ENCODE measurements at regions not wholly inside any gene's neighbourhood (a gene's known extent, or its start where the extent isn't known, plus 50 kb on each side); places are given as distances from the start of the nearest gene placed in this dataset.

GRCh38 chr5:160930406-160930805 lies 78.4 kb upstream of the ATP10B start:
- no peaks in the 10 kb centered on the region for H3K4me1 Mint-ChIP-seq
- Histone ChIP-seq H3K4me3 (ENCODE audit: low read length in 2 of 2) (no peak overlapping the region), H3K9me3 (ENCODE audit: control insufficient read depth in 1 of 2, low read length in 2 of 2) (no peaks in the 10 kb centered on the region), H3K27ac (ENCODE audit: low read depth, low read length) (no peak overlapping the region), H3K27me3 (ENCODE audit: insufficient read depth, low read length) (no peaks in the 10 kb centered on the region), H3K36me3 (ENCODE audit: insufficient read depth, low read length) (no peaks in the 10 kb centered on the region), H3K4me1 (ENCODE audit: insufficient read depth, low read length) (no peaks in the 10 kb centered on the region)
- CTCF ChIA-PET (ENCODE audit: partially characterized antibody): no interaction called here
- H3K9me3 Mint-ChIP-seq: peaks cover 0 to 2% (median 0%) of the 10 kb centered on the region in 8 donors
- no peak overlapping the region for H3K4me3 Mint-ChIP-seq
- no peaks in the 10 kb centered on the region for H3K36me3 Mint-ChIP-seq
- H3K27ac Mint-ChIP-seq: no peak overlapping the region
- H3K27me3 Mint-ChIP-seq: no peaks in the 10 kb centered on the region
- intact Hi-C loops (cut with micrococcal nuclease): no loop called here
- POLR2A ChIA-PET (ENCODE audit: partially characterized antibody): no interaction called here
- DNase-seq: no peak

- POLR2A ChIA-PET (ENCODE audit: partially characterized antibody): no interaction called here
- Histone ChIP-seq H3K27me3 (ENCODE audit: insufficient read depth, low read length) (no peaks in the 10 kb centered on the region), H3K4me3 (ENCODE audit: low read length in 2 of 2) (no peak overlapping the region), H3K36me3 (ENCODE audit: insufficient read depth, low read length) (no peaks in the 10 kb centered on the region), H3K4me1 (ENCODE audit: insufficient read depth, low read length) (no peaks in the 10 kb centered on the region), H3K27ac (ENCODE audit: low read depth, low read length) (no peak overlapping the region), H3K9me3 (ENCODE audit: control insufficient read depth in 1 of 2, low read length in 2 of 2) (no peaks in the 10 kb centered on the region)
- H3K4me1 Mint-ChIP-seq: no peaks in the 10 kb centered on the region
- intact Hi-C loops (cut with micrococcal nuclease): no loop called here
- no peaks in the 10 kb centered on the region for H3K36me3 Mint-ChIP-seq
- no peak overlapping the region for H3K27ac Mint-ChIP-seq
- no peak overlapping the region for H3K4me3 Mint-ChIP-seq
- DNase-seq: no peak
- peaks cover 0 to 2% (median 0%) of the 10 kb centered on the region in 8 donors for H3K9me3 Mint-ChIP-seq
- H3K27me3 Mint-ChIP-seq: no peaks in the 10 kb centered on the region
- CTCF ChIA-PET (ENCODE audit: partially characterized antibody): no interaction called here
Measured at GRCh38 chr5:160929906-160930305, 77.9 kb upstream of the ATP10B start.

- H3K9me3 Mint-ChIP-seq: no peaks in the 10 kb centered on the region
- Histone ChIP-seq H3K4me1 (ENCODE audit: insufficient read depth, low read length) (no peaks in the 10 kb centered on the region), H3K36me3 (ENCODE audit: insufficient read depth, low read length) (no peaks in the 10 kb centered on the region), H3K9me3 (ENCODE audit: control insufficient read depth in 1 of 2, low read length in 2 of 2) (no peaks in the 10 kb centered on the region), H3K27ac (ENCODE audit: low read depth, low read length) (no peak overlapping the region), H3K4me3 (ENCODE audit: low read length in 2 of 2) (no peak overlapping the region), H3K27me3 (ENCODE audit: insufficient read depth, low read length) (no peaks in the 10 kb centered on the region)
- H3K27me3 Mint-ChIP-seq: no peaks in the 10 kb centered on the region
- no peak overlapping the region for H3K4me3 Mint-ChIP-seq
- intact Hi-C loops (cut with micrococcal nuclease): no loop called here
- no peaks in the 10 kb centered on the region for H3K4me1 Mint-ChIP-seq
- no peak for DNase-seq
- no peak overlapping the region for H3K27ac Mint-ChIP-seq
- CTCF ChIA-PET (ENCODE audit: partially characterized antibody): no interaction called here
- no peaks in the 10 kb centered on the region for H3K36me3 Mint-ChIP-seq
- POLR2A ChIA-PET (ENCODE audit: partially characterized antibody): no interaction called here
Measured at GRCh38 chr5:160929360-160929759, 77.3 kb upstream of the ATP10B start.

GRCh38 chr5:160926428-160926827 lies 74.4 kb upstream of the ATP10B start:
- Mint-ChIP-seq H3K27ac (no peak overlapping the region), H3K9me3 (no peaks in the 10 kb centered on the region), H3K36me3 (no peaks in the 10 kb centered on the region), H3K27me3 (no peaks in the 10 kb centered on the region), H3K4me3 (no peak overlapping the region), H3K4me1 (no peaks in the 10 kb centered on the region)
- ChIA-PET CTCF (ENCODE audit: partially characterized antibody) (no interaction called here), POLR2A (ENCODE audit: partially characterized antibody) (no interaction called here)
- no peak for DNase-seq
- no peaks in the 10 kb centered on the region for H3K9me3 ChIP-seq (ENCODE audit: control insufficient read depth in 1 of 2, low read length in 2 of 2)
- H3K27me3 ChIP-seq (ENCODE audit: insufficient read depth, low read length): no peaks in the 10 kb centered on the region
- no peaks in the 10 kb centered on the region for H3K4me1 ChIP-seq (ENCODE audit: insufficient read depth, low read length)
- H3K27ac ChIP-seq (ENCODE audit: low read depth, low read length): no peak overlapping the region
- H3K36me3 ChIP-seq (ENCODE audit: insufficient read depth, low read length): no peaks in the 10 kb centered on the region
- no peak overlapping the region for H3K4me3 ChIP-seq (ENCODE audit: low read length in 2 of 2)
- intact Hi-C loops (cut with micrococcal nuclease): no loop called here

GRCh38 chr5:160925281-160925680 lies 73.3 kb upstream of the ATP10B start:
- Histone ChIP-seq H3K27ac (ENCODE audit: low read depth, low read length) (no peak overlapping the region), H3K4me1 (ENCODE audit: insufficient read depth, low read length) (no peaks in the 10 kb centered on the region), H3K36me3 (ENCODE audit: insufficient read depth, low read length) (no peaks in the 10 kb centered on the region), H3K4me3 (ENCODE audit: low read length in 2 of 2) (no peak overlapping the region), H3K27me3 (ENCODE audit: insufficient read depth, low read length) (no peaks in the 10 kb centered on the region), H3K9me3 (ENCODE audit: control insufficient read depth in 1 of 2, low read length in 2 of 2) (no peaks in the 10 kb centered on the region)
- Mint-ChIP-seq H3K27me3 (no peaks in the 10 kb centered on the region), H3K27ac (no peak overlapping the region), H3K36me3 (no peaks in the 10 kb centered on the region), H3K4me1 (no peaks in the 10 kb centered on the region), H3K4me3 (no peak overlapping the region), H3K9me3 (no peaks in the 10 kb centered on the region)
- intact Hi-C loops (cut with micrococcal nuclease): no loop called here
- ChIA-PET POLR2A (ENCODE audit: partially characterized antibody) (no interaction called here), CTCF (ENCODE audit: partially characterized antibody) (interaction anchor here (0.9 kb wide), 1 partner anchor 487 kb away, joined by 3 read pairs; no protein-coding TSS in a partner anchor)
- DNase-seq: no peak

- no peak for DNase-seq
- Histone ChIP-seq H3K9me3 (ENCODE audit: control insufficient read depth in 1 of 2, low read length in 2 of 2) (no peaks in the 10 kb centered on the region), H3K36me3 (ENCODE audit: insufficient read depth, low read length) (no peaks in the 10 kb centered on the region), H3K4me1 (ENCODE audit: insufficient read depth, low read length) (no peaks in the 10 kb centered on the region), H3K27ac (ENCODE audit: low read depth, low read length) (no peak overlapping the region), H3K4me3 (ENCODE audit: low read length in 2 of 2) (no peak overlapping the region), H3K27me3 (ENCODE audit: insufficient read depth, low read length) (no peaks in the 10 kb centered on the region)
- ChIA-PET CTCF (ENCODE audit: partially characterized antibody) (no interaction called here), POLR2A (ENCODE audit: partially characterized antibody) (no interaction called here)
- Mint-ChIP-seq H3K27me3 (no peaks in the 10 kb centered on the region), H3K4me1 (no peaks in the 10 kb centered on the region), H3K27ac (no peak overlapping the region), H3K36me3 (no peaks in the 10 kb centered on the region), H3K4me3 (no peak overlapping the region), H3K9me3 (no peaks in the 10 kb centered on the region)
- intact Hi-C loops (cut with micrococcal nuclease): no loop called here
Measured at GRCh38 chr5:160923936-160924710, 72.1 kb upstream of the ATP10B start.

- no peaks in the 10 kb centered on the region for H3K36me3 ChIP-seq (ENCODE audit: insufficient read depth, low read length)
- POLR2A ChIA-PET (ENCODE audit: partially characterized antibody): no interaction called here
- no peak for DNase-seq
- H3K4me1 ChIP-seq (ENCODE audit: insufficient read depth, low read length): no peaks in the 10 kb centered on the region
- no peak overlapping the region for H3K27ac Mint-ChIP-seq
- no peak overlapping the region for H3K27ac ChIP-seq (ENCODE audit: low read depth, low read length)
- H3K27me3 ChIP-seq (ENCODE audit: insufficient read depth, low read length): no peaks in the 10 kb centered on the region
- H3K36me3 Mint-ChIP-seq: no peaks in the 10 kb centered on the region
- H3K4me3 Mint-ChIP-seq: no peak overlapping the region
- H3K4me3 ChIP-seq (ENCODE audit: low read length in 2 of 2): no peak overlapping the region
- no peaks in the 10 kb centered on the region for H3K9me3 Mint-ChIP-seq
- no peaks in the 10 kb centered on the region for H3K9me3 ChIP-seq (ENCODE audit: control insufficient read depth in 1 of 2, low read length in 2 of 2)
- no peaks in the 10 kb centered on the region for H3K27me3 Mint-ChIP-seq
- intact Hi-C loops (cut with micrococcal nuclease): no loop called here
- CTCF ChIA-PET (ENCODE audit: partially characterized antibody): no interaction called here
- H3K4me1 Mint-ChIP-seq: no peaks in the 10 kb centered on the region
Measured at GRCh38 chr5:160923411-160923810, 71.4 kb upstream of the ATP10B start.

- no peaks in the 10 kb centered on the region for H3K27me3 ChIP-seq (ENCODE audit: insufficient read depth, low read length)
- no peaks in the 10 kb centered on the region for H3K9me3 ChIP-seq (ENCODE audit: control insufficient read depth in 1 of 2, low read length in 2 of 2)
- H3K27me3 Mint-ChIP-seq: no peaks in the 10 kb centered on the region
- no peaks in the 10 kb centered on the region for H3K36me3 Mint-ChIP-seq
- DNase-seq: no peak
- intact Hi-C loops (cut with micrococcal nuclease): no loop called here
- H3K4me3 Mint-ChIP-seq: no peak overlapping the region
- no peaks in the 10 kb centered on the region for H3K4me1 ChIP-seq (ENCODE audit: insufficient read depth, low read length)
- POLR2A ChIA-PET (ENCODE audit: partially characterized antibody): no interaction called here
- no peaks in the 10 kb centered on the region for H3K36me3 ChIP-seq (ENCODE audit: insufficient read depth, low read length)
- no peak overlapping the region for H3K4me3 ChIP-seq (ENCODE audit: low read length in 2 of 2)
- CTCF ChIA-PET (ENCODE audit: partially characterized antibody): no interaction called here
- H3K4me1 Mint-ChIP-seq: no peaks in the 10 kb centered on the region
- no peaks in the 10 kb centered on the region for H3K9me3 Mint-ChIP-seq
- no peak overlapping the region for H3K27ac ChIP-seq (ENCODE audit: low read depth, low read length)
- H3K27ac Mint-ChIP-seq: no peak overlapping the region
Measured at GRCh38 chr5:160922311-160922710, 70.3 kb upstream of the ATP10B start.

Measured in CD4-positive, alpha-beta memory T cell (primary cell).